HG02571 (cell line): ENCODE measurements at regions not wholly inside any gene's neighbourhood (a gene's known extent, or its start where the extent isn't known, plus 50 kb on each side); places are given as distances from the start of the nearest gene placed in this dataset.
"Not testable (repeated sequence)": the region's sequence is repeated elsewhere in the genome, so short reads cannot be mapped to it uniquely, and the experiment has no call there.

ENCODE experiments used
- ATAC-seq: cut with Tn5 transposase; IDR thresholded peaks from one replicate; pipeline ENCODE4 v1.9.1; 2021; ENCODE audit warnings: mild to moderate bottlenecking, moderate library complexity; ENCODE audit not compliant: unreplicated experiment

- no peak for ATAC-seq
Observed at GRCh38 chr4:127214931-127215330, 417.8 kb upstream of the INTU start.

GRCh38 chr4:127217586-127218229 is 415.0 kb upstream of the INTU start:
- no peak for ATAC-seq

- ATAC-seq = no peak
Observed at GRCh38 chr4:127219232-127219631, 413.5 kb upstream of the INTU start.

- ATAC-seq = no peak
Observed at GRCh38 chr4:127224556-127224955, 408.2 kb upstream of the INTU start.

GRCh38 chr4:127229855-127230608 is 402.7 kb upstream of the INTU start:
- no peak for ATAC-seq

- no peak for ATAC-seq
Observed at GRCh38 chr4:127236889-127237288, 395.9 kb upstream of the INTU start.

- no peak for ATAC-seq
Observed at GRCh38 chr4:127237581-127237980, 395.2 kb upstream of the INTU start.

- ATAC-seq = no peak
Observed at GRCh38 chr4:127238956-127239475, 393.7 kb upstream of the INTU start.

GRCh38 chr4:127239902-127240763 is 392.6 kb upstream of the INTU start:
- no peak for ATAC-seq

GRCh38 chr4:127240764-127241105 is 392.0 kb upstream of the INTU start:
- ATAC-seq = no peak

- ATAC-seq = no peak
Observed at GRCh38 chr4:127244515-127244914, 388.2 kb upstream of the INTU start.

GRCh38 chr4:127246963-127247952 is 385.5 kb upstream of the INTU start:
- no peak for ATAC-seq

GRCh38 chr4:127249066-127249766 is 383.5 kb upstream of the INTU start:
- ATAC-seq = no peak

GRCh38 chr4:127249767-127250108 is 383.0 kb upstream of the INTU start:
- ATAC-seq = no peak

GRCh38 chr4:127250577-127250976 is 382.2 kb upstream of the INTU start:
- ATAC-seq = no peak

GRCh38 chr4:127251423-127251822 is 381.3 kb upstream of the INTU start:
- ATAC-seq = no peak

GRCh38 chr4:127256500-127256899 is 376.3 kb upstream of the INTU start:
- ATAC-seq = no peak

- ATAC-seq = no peak
Observed at GRCh38 chr4:127261476-127261875, 371.3 kb upstream of the INTU start.

GRCh38 chr4:127268367-127268766 is 364.4 kb upstream of the INTU start:
- ATAC-seq = no peak

GRCh38 chr4:127277023-127277422 is 355.7 kb upstream of the INTU start:
- not testable (repeated sequence) for ATAC-seq
